H9 (cell line): ENCODE measurements at regions not wholly inside any gene's neighbourhood (a gene's known extent, or its start where the extent isn't known, plus 50 kb on each side); places are given as distances from the start of the nearest gene placed in this dataset.

ENCODE experiments used
- DNase-seq: peaks from one replicate; pipeline ENCODE4 v3.0.0-alpha.2; 2017
- H2AFZ ChIP-seq: one replicate; pipeline ENCODE4 v1.6.1; 2013; ENCODE audit warnings: mild to moderate bottlenecking, low read length, control low read depth, moderate library complexity
- H2AK5ac ChIP-seq: 2 replicates; pipeline ENCODE4 v1.6.1; 2013; ENCODE audit warnings: low read length, control low read depth, mixed read lengths; ENCODE audit not compliant: insufficient read length
- H2BK120ac ChIP-seq: one replicate; pipeline ENCODE4 v1.6.1; 2013; ENCODE audit warnings: low read depth, mild to moderate bottlenecking, low read length, control low read depth, inconsistent platforms; ENCODE audit not compliant: poor library complexity, severe bottlenecking
- H2BK12ac ChIP-seq: 2 replicates; pipeline ENCODE4 v1.6.1; 2013; ENCODE audit warnings: low read length, control low read depth, mixed read lengths, low read depth; ENCODE audit not compliant: insufficient read length
- H2BK15ac ChIP-seq: 2 replicates; pipeline ENCODE4 v1.6.1; 2013; ENCODE audit warnings: low read depth, low read length, control low read depth
- H2BK20ac ChIP-seq: one replicate; pipeline ENCODE4 v1.6.1; 2013; ENCODE audit warnings: low read depth, mild to moderate bottlenecking, low read length, control low read depth, inconsistent platforms; ENCODE audit not compliant: poor library complexity, severe bottlenecking
- H2BK5ac ChIP-seq: 2 replicates; pipeline ENCODE4 v1.6.1; 2013; ENCODE audit warnings: low read length, control low read depth, mixed read lengths; ENCODE audit not compliant: insufficient read length
- H3K14ac ChIP-seq: 2 replicates; pipeline ENCODE4 v1.6.1; 2013; ENCODE audit warnings: low read length, control low read depth; ENCODE audit not compliant: insufficient read depth
- H3K18ac ChIP-seq: 2 replicates; pipeline ENCODE4 v1.6.1; 2013; ENCODE audit warnings: low read depth, mild to moderate bottlenecking, mixed read lengths, low read length, control low read depth; ENCODE audit not compliant: insufficient read length
- H3K23ac ChIP-seq: 2 replicates; pipeline ENCODE4 v1.6.1; 2013; ENCODE audit warnings: low read length, control low read depth, mixed read lengths, low read depth; ENCODE audit not compliant: insufficient read length
- H3K23me2 ChIP-seq: 2 replicates; pipeline ENCODE4 v1.6.1; 2013; ENCODE audit warnings: low read depth, mild to moderate bottlenecking, mixed read lengths, low read length, control low read depth; ENCODE audit not compliant: insufficient read length, poor library complexity, severe bottlenecking
- H3K27ac ChIP-seq: 2 replicates; pipeline ENCODE4 v1.5.1; 2013; ENCODE audit warnings: low read length, control low read depth, mixed read lengths, low read depth; ENCODE audit not compliant: insufficient read length
- H3K27me3 ChIP-seq: 2 replicates; pipeline ENCODE4 v1.6.1; 2013; ENCODE audit warnings: low read length, control low read depth, inconsistent platforms; ENCODE audit not compliant: insufficient read depth
- H3K4ac ChIP-seq: 2 replicates; pipeline ENCODE4 v1.6.1; 2013; ENCODE audit warnings: low read depth, mild to moderate bottlenecking, control low read depth, inconsistent platforms, low read length, moderate library complexity
- H3K4me1 ChIP-seq: 2 replicates; pipeline ENCODE4 v1.6.1; 2013; ENCODE audit warnings: low read length, control low read depth, inconsistent platforms; ENCODE audit not compliant: insufficient read depth
- H3K4me2 ChIP-seq: 2 replicates; pipeline ENCODE4 v1.6.1; 2013; ENCODE audit warnings: low read length, control low read depth, mixed read lengths; ENCODE audit not compliant: insufficient read length, insufficient read depth
- H3K56ac ChIP-seq: 2 replicates; pipeline ENCODE4 v1.6.1; 2013; ENCODE audit warnings: low read depth, mild to moderate bottlenecking, mixed read lengths, low read length, control low read depth; ENCODE audit not compliant: insufficient read length
- H3K79me1 ChIP-seq: 2 replicates; pipeline ENCODE4 v1.6.1; 2013; ENCODE audit warnings: low read depth, mild to moderate bottlenecking, moderate library complexity, low read length, control low read depth, inconsistent platforms; ENCODE audit not compliant: insufficient read depth, poor library complexity, severe bottlenecking
- H3K79me2 ChIP-seq: 2 replicates; pipeline ENCODE4 v1.6.1; 2013; ENCODE audit warnings: low read length, control low read depth, inconsistent platforms; ENCODE audit not compliant: insufficient read depth
- H3K9ac ChIP-seq: 2 replicates; pipeline ENCODE4 v1.6.1; 2013; ENCODE audit warnings: low read length, control low read depth, mixed read lengths; ENCODE audit not compliant: insufficient read length; ENCODE audit errors: extremely low read depth
- H3K9me3 ChIP-seq: one replicate; pipeline ENCODE4 v1.6.1; 2013; ENCODE audit warnings: low read depth, low read length, inconsistent platforms; ENCODE audit not compliant: control insufficient read depth
- H3T11ph ChIP-seq: one replicate; pipeline ENCODE4 v1.6.1; 2013; ENCODE audit warnings: mild to moderate bottlenecking, low read length, control low read depth, inconsistent platforms
- H4K20me1 ChIP-seq: one replicate; pipeline ENCODE4 v1.6.1; 2013; ENCODE audit not compliant: control insufficient read depth, insufficient read length, insufficient read depth
- H4K5ac ChIP-seq: 2 replicates; pipeline ENCODE4 v1.6.1; 2013; ENCODE audit warnings: low read depth, mild to moderate bottlenecking, mixed read lengths, low read length, control low read depth; ENCODE audit not compliant: insufficient read length
- H4K8ac ChIP-seq: replicated peaks from 2 replicates; pipeline ENCODE4 v1.6.1; 2013; ENCODE audit warnings: low read length, control low read depth, mixed read lengths, low read depth; ENCODE audit not compliant: insufficient read length
- H4K91ac ChIP-seq: 2 replicates; pipeline ENCODE4 v1.6.1; 2013; ENCODE audit warnings: low read depth, mild to moderate bottlenecking, moderate library complexity, mixed read lengths, low read length, control low read depth; ENCODE audit not compliant: insufficient read length
- H3K27ac Mint-ChIP-seq, 3 experiments: 2 replicates in 2 of 3; 3 replicates in 1 of 3; pipeline ENCODE4 v1.8.0; 2020 to 2021; ENCODE audit warnings: mixed read lengths in 3 of 3, mild to moderate bottlenecking in 1 of 3, moderate library complexity in 1 of 3
- H3K27me3 Mint-ChIP-seq: 2 replicates; pipeline ENCODE4 v1.8.0; 2021; ENCODE audit warnings: low read depth, mild to moderate bottlenecking, moderate library complexity, mixed read lengths
- H3K36me3 Mint-ChIP-seq, 3 experiments: 2 replicates in 2 of 3; 3 replicates in 1 of 3; pipeline ENCODE4 v1.8.0; 2020 to 2021; ENCODE audit warnings: low read depth in 3 of 3, mixed read lengths in 3 of 3; ENCODE audit not compliant: insufficient read depth in 1 of 3
- H3K4me1 Mint-ChIP-seq, 2 experiments: 2 replicates each; pipeline ENCODE4 v1.8.0; 2020; ENCODE audit warnings: mixed read lengths in 2 of 2
- H3K4me3 Mint-ChIP-seq, 2 experiments: 2 replicates in 1 of 2; 3 replicates in 1 of 2; pipeline ENCODE4 v1.8.0; 2020 to 2021; ENCODE audit warnings: mild to moderate bottlenecking in 2 of 2, mixed read lengths in 2 of 2, moderate library complexity in 1 of 2
- H3K9me3 Mint-ChIP-seq, 2 experiments: 2 replicates in 1 of 2; 3 replicates in 1 of 2; pipeline ENCODE4 v1.8.0; 2020; ENCODE audit warnings: mild to moderate bottlenecking in 2 of 2, mixed read lengths in 2 of 2, moderate library complexity in 1 of 2
- CTCF ChIP-seq: fragments of 200-600 bp; sonication (generic); conservative IDR thresholded peaks from 3 replicates; pipeline ENCODE4 v1.8.0; 2021; ENCODE audit warnings: antibody characterized with exemption, mild to moderate bottlenecking
- WGBS: extraction: QIAGEN DNeasy Blood & Tissue Kit; methylation state at CpG from one replicate; pipeline ENCODE4 v1.1.7; 2013; ENCODE audit warnings: missing lambda C conversion rate, low lambda C conversion rate, mixed read lengths; ENCODE audit not compliant: insufficient read length; ENCODE audit errors: extremely low coverage; 5-methylcytosine and 5-hydroxymethylcytosine counted together

GRCh38 chr1:218686761-218687160, 341.6 kb downstream of the TGFB2 start:
- Histone ChIP-seq H3K18ac (no peak overlapping the region), H3K27ac (no peak overlapping the region), H2BK15ac (no peak overlapping the region), H2BK5ac (no peak overlapping the region), H3K14ac (no peak overlapping the region), H3K79me1 (no peaks in the 10 kb centered on the region), H2BK20ac (no peak overlapping the region), H3K4me2 (no peak overlapping the region), H2BK12ac (no peak overlapping the region), H3K9ac (no peak overlapping the region), H2BK120ac (no peak overlapping the region), H4K91ac (no peak overlapping the region), H2AK5ac (no peak overlapping the region), H3K56ac (no peak overlapping the region), H3K4me1 (no peaks in the 10 kb centered on the region), H3K4ac (no peak overlapping the region), H3K79me2 (no peaks in the 10 kb centered on the region), H3K9me3 (no peaks in the 10 kb centered on the region), H3K23ac (no peak overlapping the region), H3T11ph (no peak overlapping the region), H3K23me2 (no peaks in the 10 kb centered on the region), H4K5ac (no peak overlapping the region), H4K20me1 (no peaks in the 10 kb centered on the region), H4K8ac (no peak overlapping the region), H3K27me3 (no peaks in the 10 kb centered on the region), H2AFZ (no peak overlapping the region)
- Mint-ChIP-seq H3K9me3 (no peaks in the 10 kb centered on the region; a peak in 1 of 5 replicates), H3K4me3 (no peak overlapping the region), H3K27ac (no peak overlapping the region), H3K36me3 (no peaks in the 10 kb centered on the region; a peak in 1 of 7 replicates), H3K27me3 (no peaks in the 10 kb centered on the region), H3K4me1 (no peaks in the 10 kb centered on the region)
- no peak for DNase-seq
- no CpG with 5 or more reads among the region's 1 CpG for WGBS
- TF ChIP-seq CTCF: no peak
